H1 (cell line): ENCODE measurements at regions not wholly inside any gene's neighbourhood (a gene's known extent, or its start where the extent isn't known, plus 50 kb on each side); places are given as distances from the start of the nearest gene placed in this dataset.

ENCODE experiments used
- SIN3A ChIP-seq, 2 experiments: IDR thresholded peaks in 1 of 2; conservative IDR thresholded peaks in 1 of 2; 2 replicates each; pipeline ENCODE4 v1.6.1; 2011 to 2012; ENCODE audit warnings: low read length in 2 of 2, improper control_type of control experiment in 1 of 2, low read depth in 1 of 2, mild to moderate bottlenecking in 1 of 2

DNA sequence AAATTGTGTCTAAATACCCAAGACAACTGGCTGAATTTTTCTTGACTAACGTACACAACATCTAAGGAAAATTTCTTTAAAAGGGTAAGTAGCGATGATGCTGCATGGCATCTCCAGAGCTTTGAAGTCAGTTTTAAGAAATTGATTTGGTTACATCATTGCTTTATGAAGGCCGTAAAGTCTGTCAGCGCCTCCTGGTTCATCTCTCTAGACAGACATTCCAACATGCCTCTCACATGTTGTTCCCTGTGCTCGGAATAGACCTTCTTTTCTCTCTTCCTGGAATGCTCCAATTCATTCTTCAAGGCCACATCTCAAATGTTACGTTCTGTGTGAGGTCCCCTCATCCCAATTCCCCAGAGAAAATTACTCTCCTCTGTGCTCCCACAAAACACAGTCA, 108.7 kb upstream of the SSBP2 start (continued):
- TF ChIP-seq SIN3A (conservative IDR thresholded peaks at IDR 0.05 in 1 of 2, IDR thresholded peaks at IDR 0.05 in 1 of 2; ENCODE audit: low read depth in 1 of 2, low read length in 2 of 2): no peak
